NCI-H226 (cell line): ENCODE measurements at regions not wholly inside any gene's neighbourhood (a gene's known extent, or its start where the extent isn't known, plus 50 kb on each side); places are given as distances from the start of the nearest gene placed in this dataset.
"Not testable (repeated sequence)": the region's sequence is repeated elsewhere in the genome, so short reads cannot be mapped to it uniquely, and the experiment has no call there.

Experiments
- DNase-seq: peaks from one replicate; pipeline ENCODE4 v3.0.0-alpha.2; 2015

DNA sequence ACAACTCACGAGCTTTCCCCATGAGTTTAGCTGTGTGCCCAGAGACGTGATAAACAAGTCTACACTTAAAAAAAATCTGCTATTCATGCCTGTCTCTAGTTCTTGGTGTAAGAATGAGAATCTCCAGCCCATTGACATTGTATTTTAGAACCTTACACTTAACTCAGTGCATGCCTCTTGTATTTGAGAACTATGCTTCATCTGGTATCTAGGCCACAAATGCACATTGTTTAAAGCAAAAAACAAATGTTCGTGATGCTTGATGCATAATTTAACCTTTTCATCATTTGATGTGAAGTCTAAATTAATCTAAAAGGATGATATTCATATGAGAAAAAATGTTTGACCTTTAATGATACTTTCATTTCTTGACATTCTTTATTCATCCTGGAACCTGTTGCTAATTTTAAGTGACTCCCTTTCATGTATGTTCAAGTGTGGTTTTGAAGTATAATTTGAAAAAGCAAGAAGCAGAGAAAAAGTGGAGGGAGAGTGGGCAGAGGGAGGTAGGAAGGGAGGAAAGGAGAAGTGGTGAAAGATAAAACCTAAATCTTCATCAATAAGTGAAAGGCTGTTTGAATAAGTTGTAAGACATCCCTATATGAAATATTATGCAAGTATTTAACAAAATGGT is 116.9 kb downstream of the PFDN4 start:
- no peak for DNase-seq

DNA sequence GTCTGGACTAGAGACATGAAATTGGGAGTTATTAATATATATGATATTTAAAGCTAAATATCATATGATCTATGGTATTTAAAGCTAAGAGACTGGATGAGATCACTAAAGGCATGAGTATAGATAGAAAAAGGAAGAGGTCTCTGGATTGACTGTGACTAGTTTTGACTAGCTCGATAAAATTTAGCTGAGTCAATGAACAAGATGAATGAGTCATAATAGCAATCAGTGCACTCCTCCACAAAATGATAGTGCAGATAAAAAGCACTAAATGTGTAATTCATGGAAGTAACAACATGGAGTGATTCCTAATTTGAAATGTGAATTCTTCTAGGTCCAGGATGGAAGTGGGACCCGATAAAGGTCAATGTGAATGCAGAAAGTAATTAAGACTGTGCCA is 127.4 kb downstream of the PFDN4 start:
- no peak for DNase-seq

DNA sequence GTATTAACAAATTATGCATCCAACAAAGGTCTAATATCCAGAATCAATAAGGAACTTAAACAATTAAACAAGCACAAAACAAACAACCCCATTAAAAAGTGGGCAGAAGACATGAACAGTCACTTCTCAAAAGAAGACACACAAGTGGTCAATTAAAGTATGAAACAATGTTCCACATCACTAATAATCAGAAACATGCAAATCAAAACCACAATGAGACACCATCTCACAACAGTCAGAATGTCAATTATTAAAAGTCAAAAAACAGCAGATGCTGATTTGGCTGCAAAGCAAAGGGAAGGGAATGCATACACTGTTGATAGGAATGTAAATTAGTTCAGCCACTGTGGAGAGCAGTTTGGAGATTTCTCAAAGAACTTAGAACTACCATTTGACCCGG is 129.3 kb downstream of the PFDN4 start:
- DNase-seq: no peak

DNA sequence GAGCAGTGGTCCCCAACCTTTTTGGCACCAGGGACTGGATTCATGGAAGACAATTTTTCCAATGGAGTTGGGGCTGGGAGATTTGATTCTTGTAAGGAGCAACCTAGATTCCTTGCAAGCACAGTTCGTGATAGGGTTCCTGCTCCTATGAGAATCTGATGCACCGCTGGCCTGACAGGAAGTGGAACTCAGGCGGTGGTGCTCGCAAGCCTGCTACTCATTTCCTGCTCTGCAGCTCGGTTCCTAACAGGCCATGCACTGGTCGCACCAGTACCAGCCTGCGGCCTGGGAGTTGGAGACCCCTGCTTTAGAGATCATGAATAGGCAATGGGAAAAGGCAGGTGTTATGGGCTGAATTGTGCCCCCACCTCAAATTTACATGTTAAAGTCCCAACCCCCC is 131.2 kb downstream of the PFDN4 start:
- no peak for DNase-seq

DNA sequence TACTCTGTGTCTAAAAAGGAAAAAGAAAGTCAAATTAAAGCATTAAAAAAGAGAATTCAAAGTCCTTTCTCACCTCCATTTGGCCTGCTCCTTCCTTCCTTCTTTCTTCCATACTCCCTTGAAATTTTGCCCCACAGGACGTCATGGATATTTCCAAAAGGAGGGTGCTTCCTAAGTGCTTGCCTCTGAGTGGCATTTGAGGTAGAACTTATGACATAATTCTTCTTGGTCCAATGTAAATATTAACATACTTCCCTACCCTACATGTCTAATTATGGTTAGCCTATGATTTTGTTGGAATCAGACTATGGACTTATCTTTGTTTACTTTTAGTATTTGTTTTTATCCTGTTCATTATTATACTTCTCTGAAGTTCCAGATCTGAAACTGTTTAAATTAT is 132.3 kb downstream of the PFDN4 start:
- no peak for DNase-seq

DNA sequence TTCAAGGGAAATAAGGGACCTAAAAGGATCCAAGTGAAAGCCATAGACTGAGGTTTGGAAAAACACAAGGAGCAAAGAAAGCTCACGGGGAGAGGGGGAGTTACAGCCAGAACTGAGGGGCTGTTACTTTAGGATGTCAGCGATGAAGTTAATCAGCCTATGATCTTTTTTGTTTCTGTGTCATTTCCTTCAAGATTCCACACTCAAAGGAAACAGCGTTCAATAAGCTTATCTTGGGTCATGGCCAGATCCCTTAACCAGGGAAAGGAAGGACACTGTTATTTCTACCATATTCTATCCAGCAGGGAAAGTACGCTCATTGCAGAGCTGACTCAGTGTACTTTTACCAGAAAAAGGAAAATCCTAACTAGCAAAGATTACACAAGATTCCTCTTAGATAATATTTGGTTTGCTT is 132.8 kb downstream of the PFDN4 start:
- DNase-seq: peak; percentile 16

DNA sequence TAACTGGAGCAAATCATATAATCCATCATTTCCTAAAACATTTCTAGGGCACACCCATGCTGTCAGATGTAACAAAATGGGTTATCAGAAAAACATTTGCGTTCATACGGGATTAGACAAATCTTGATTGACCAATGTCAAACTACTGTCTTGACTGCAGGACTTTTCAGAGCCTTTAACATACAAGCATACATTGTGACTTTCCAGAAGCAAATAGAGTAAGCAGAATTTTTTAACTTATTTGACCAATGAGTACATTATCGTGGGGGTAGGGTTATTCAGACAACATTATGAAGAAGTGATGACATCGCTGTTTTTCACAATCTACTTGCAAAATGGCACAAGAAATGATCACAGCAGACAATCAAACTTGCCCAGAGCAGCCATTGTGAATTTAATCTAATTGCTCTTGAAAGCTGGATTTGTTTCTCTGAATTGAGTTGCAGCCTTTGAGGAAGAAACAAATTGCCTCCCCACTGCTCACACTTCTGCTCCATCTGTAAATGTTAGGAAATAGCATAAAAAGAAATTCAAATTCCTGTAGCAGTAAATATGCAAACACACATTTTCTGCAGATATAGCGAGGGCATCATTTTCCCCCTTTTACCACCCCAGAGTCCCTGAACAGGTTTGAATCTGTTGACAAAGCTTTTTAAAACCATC is 133.0 kb upstream of the DOK5 start:
- DNase-seq: no peak

DNA sequence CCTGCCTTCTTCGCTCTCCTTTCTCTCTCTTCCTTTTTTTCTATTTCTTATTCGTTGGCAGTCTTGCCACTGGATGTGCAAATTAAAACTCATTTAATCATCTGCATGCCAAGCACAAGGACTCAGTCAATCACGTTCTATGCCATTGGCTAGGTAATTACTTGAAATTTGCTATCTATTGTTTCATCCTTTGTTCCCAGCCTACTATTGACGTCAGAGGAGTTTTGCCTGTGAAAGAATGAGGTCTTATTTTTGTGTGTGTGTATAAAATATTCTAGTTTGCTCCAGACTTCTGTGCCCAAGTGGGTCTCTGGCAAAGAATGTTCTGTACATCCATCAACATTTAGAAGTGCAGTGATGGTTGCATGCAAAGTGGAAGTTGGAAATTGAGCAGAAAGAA is 132.3 kb upstream of the DOK5 start:
- no peak for DNase-seq

DNA sequence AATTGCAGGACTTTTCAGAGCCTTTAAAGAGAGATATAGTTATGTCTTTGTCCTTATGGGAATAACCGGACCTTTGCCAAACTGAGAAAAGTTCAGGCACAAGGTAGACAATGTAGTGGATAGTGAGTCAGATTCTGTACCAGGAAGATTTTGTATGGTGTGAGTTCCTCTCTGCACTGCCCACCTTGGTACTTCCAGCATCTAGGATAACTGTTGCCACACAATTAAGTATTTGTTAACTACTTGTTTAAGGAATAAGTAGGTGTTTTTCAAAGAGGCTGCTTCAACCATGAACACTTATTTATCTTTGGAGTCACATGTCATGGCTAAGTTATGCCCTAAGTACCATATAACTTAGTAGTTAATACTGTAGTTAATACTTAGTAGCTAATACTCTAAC is 131.8 kb upstream of the DOK5 start:
- no peak for DNase-seq

DNA sequence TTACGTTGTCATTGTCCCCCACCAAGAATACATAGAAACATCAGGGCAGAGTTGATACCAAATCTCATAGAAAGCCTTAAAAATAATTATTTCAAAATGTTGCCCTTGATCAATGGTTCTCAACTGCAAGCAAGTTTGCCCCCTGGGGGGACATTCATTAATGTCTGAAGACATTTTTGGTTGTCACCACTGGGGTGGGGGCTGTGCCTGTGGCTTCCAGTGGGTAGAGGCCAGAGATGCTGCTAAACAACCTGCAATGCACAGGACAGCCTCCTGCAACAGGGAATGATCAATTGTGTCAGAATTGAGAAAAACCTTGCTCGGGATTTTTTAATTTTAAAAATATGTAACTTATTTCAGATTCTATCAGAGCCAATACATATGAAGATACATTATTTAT is 130.6 kb upstream of the DOK5 start:
- no peak for DNase-seq

DNA sequence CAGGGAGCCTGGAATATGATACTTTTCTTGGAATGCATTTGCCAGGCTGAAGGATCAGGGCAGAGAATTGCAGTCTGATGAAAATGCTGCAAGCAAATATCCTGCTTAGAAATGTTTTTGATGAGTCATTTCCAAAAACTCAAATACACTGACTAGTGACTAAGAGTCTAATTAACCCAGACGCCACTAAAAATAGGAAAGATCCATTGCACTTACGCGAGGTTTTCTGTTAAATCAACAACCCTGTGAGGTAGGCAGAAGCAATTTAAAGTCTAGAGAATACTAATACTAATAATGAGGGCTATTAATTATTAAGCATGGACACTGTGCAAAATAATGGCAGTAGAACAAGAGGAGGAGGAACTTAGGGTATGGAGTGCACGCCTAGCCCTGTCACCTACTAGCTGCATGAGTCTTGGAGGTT is 130.1 kb upstream of the DOK5 start:
- DNase-seq: peak; percentile 50

DNA sequence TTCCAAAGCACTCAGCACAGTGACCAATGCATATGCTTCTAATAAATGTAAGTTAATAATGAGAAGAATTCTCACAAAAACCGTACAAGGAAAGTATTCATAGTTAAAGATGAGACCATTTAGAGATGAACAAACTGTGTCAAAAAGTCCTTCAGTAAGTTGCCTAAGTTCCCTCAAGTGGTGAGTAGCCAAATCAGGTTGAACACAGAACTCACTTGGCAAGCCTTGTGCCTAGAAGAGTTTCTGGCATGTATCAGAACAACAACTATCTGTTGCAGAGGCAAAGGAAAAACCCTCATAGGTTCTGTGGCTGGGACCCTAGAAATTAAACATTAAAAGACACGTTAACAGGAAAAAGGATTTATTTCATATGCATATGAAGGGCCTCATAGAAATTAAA is 129.6 kb upstream of the DOK5 start:
- DNase-seq: no peak

DNA sequence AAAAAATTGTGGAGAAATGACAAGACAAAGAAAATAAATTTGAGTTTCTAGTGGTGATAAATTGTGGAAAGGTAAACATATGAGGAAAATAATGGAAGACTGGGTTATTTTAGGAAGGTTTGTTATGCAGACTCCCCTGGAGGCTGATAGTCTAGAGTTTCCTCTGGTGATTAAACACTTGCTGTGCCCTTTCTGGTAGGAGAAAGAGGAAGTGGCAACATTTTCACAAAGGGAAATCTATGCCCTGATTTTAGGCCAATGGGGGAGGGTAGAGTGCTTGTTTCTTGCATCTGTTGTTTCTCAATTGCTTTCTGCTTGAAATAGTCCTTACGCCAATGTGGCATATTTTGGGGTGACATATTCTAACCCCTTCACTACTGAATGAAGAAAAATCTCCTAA is 129.1 kb upstream of the DOK5 start:
- no peak for DNase-seq

DNA sequence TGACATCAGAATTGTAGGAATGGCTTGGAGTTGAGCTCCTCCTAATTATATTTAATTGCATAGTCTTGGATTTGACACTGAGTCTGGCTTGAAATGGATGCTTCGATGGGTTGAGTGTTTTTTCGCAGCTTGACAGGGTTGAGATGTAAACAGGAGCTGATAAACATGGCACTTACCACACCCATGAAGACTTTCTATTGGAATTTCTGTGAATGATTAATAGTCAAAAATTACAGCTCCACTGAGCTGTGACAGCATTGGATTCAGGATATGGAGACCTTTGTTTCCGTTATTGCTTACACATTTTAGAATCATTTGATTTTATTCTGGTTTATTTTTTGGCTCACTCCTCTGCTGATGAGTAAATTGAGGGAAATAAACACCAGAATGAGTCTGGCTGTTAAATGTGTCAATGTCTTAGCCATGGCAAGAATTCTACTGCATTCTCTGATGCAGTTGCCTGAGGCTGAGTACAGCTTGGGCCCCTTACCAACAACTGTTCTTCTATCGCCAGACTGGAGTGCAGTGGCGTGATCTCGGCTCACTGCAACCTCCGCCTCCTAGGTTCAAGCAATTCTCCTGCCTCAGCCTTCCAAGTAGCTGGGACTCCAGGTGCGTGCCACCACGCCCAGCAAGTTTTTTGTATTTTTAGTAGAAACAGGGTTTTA is 128.1 kb upstream of the DOK5 start:
- DNase-seq: no peak

DNA sequence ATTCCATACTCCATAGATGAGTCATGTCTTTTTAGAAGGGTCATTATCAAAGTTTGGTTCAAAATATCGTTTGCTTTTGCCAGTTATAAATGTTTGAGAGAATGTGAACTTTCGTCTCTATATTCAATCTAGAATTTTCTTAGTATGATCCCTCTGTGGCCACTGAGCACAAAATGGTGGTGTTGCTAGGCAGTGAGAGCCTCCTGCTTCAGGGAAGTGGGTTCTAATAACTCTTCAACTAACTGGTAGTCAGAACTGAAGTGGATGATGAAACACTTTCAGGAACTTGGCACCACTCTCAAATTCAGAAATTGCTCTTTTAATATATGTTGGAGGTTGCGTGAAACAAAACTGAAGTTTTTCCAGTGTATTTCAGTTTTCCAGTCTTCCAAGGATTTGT is 125.0 kb upstream of the DOK5 start:
- DNase-seq: no peak

DNA sequence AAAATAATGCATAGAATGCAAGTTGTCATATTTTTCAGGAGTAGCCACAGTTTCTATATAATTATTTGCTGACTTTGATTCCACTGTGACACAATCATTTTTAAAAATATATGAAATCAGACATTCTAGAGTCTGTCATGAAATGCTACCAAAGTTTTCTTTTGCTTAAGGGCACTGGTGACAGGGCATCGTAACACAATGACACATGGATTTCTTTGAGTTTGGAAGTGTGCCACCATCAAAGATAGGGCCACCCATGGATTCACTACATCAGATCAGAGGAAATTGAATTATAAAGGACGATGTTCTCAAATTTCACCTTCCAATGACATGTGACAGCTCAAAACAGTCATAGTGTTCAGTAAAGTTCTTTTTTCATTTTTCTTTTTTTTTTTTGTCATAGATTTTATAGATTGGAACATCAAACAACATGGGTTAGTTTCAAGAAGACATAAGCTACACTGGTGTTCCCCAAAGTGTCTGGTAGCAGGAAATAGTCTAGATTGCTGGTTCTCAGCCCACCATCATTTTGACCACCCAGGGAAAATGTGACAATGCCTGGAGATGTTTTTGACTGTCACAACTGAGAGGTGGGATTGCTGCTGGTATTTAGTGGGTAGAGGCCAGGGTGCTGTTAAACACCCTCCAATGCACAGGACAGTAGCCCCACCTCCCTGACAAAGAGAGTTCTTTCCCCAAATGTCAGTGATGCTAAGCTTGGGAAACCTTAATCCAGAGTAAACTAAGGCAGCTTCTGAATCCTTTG is 123.8 kb upstream of the DOK5 start:
- no peak for DNase-seq

DNA sequence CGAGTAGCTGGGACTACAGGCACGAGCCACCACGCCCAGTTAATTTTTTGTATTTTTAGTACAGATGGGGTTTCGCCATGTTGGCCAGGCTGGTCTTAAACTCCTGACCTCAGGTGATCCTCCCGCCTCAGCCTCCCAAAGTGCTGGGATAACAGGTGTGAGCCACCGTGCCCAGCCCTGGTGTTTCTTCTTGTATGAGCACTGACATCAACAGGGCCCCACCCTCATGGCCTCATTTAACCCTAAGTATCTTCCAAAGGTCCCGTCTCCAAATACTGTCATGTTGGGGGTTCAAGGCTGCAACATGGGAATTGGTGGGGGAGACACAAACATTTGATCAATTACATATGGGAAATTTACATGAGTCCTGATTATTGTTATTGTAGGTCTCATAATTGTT is 122.9 kb upstream of the DOK5 start:
- DNase-seq: not testable (repeated sequence)

DNA sequence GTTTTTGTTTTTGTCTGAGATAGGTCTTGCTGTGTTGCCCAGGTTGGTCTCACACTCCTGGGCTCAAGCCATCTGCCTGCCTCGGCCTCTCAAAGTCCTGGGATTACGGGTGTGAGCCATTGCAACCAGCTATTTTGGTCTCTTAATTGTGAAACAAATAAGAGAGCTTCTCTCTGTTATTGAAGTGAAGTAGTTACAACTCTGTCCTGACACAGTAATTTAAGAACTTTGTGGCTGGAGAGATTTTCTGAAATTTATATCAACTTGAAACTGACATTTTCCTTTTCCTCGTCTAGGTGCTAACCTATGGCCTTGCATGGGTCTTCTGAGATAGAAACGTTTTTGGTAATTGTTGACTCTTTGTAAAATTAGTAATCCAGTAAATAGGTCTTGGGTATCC is 122.1 kb upstream of the DOK5 start:
- no peak for DNase-seq

DNA sequence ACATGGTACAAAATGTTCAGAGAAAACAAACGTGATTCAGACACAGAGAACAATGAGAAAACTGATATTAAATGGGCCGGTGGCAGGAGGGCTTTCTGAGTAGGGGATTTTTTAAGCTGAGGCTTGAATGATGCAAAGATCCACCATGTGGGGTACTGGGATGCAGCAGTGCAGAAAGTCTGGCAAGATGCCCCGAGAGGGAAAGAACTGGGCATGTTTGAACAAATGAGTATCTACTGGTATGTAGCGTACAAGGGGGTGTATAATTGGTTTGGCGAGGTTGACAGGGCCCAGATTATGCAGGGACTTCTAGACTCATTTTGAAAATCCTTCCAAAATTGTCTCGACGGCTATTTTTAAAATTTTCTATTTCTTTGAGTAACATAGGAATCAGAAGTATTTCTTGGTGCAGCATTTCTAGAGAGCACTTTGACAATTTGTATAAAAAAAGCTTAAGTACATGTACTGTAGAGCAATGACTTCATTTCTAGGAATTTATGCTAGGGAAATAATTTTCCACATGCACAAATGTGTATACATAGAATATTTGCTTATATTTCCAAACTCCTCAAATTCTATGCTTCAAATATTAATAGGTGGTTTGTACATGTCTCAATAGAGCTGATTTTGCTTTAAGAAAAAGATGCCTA is 119.6 kb upstream of the DOK5 start:
- no peak for DNase-seq

DNA sequence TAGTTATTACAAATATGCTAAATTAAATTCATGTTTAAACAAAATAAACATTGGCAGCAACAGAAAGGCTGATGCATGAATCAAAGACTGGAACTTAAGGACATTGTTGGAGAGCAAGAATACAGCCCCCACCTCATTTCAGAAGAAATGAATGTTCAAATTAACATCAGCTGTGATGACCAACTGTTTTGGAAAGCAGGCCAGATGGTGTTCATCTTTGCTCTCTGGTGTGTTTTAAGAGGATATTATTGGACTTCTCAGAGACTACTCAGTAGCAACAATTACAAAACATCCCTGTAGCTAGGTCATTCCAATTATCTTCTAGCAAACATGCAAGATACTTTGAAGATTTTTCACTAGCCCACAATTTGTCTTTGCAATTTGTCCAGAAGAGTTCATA is 118.6 kb upstream of the DOK5 start:
- DNase-seq: no peak

DNA sequence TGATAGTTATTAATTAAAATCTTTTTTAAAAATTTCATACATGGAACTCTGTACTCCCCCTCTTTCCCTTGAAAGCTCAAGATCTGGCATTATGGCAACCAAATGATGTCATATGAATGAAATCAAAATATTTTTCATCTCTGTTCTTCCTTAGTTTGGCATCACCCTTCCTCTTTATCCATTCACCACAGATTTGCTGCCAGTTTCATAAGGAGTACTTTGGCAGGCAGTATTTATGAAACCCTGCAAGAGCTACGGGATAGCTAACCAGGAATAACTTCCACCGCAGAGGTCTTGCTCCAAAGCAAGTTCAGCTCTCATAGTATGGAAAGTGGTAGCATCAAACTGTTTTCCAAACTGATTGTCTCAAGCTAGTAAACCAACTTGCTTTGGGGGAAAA is 113.9 kb upstream of the DOK5 start:
- DNase-seq: no peak

DNA sequence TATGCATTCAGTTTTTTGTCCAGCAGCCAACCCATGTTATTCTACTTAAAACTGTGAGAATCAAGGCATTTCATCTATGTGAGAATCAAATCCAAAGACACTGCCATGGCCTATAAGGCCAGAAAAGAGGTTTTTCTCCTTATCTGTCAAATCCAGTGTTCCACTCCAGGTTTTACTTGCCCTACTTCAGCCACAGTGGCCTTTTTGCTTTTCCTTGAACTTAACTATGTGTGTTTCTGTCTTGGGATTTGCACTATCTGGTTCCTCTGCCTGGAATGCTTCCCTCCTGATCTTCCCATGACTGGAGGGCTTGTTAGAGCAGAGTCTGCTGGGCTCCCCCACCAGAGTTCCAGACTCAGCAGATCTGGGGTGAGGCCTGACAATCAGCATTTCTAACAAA is 113.1 kb upstream of the DOK5 start:
- DNase-seq: no peak

DNA sequence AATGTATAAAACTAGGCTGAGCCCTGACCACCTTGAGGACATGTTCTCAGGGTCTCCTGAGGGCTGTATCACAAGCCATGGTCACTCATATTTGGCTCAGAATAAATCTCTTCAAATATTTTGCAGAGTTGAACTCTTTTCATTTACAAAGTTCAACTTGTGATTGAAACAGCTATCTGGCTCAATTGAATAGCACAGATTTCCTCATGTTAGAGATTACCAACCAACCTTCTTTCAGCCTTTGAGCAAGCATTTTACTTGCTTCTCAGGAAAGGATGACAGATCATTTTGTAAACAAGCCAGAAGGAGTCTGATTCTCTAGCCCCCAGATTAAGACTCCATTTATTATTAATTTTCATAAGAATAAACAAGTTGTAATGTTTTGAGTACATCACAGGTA is 111.0 kb upstream of the DOK5 start:
- DNase-seq: no peak
